GM18508 (cell line): ENCODE measurements at regions not wholly inside any gene's neighbourhood (a gene's known extent, or its start where the extent isn't known, plus 50 kb on each side); places are given as distances from the start of the nearest gene placed in this dataset.

ENCODE experiments used
- ATAC-seq: cut with Tn5 transposase; IDR thresholded peaks from one replicate; pipeline ENCODE4 v1.9.1; 2021; ENCODE audit warnings: moderate number of reproducible peaks; ENCODE audit not compliant: insufficient read depth, unreplicated experiment

DNA sequence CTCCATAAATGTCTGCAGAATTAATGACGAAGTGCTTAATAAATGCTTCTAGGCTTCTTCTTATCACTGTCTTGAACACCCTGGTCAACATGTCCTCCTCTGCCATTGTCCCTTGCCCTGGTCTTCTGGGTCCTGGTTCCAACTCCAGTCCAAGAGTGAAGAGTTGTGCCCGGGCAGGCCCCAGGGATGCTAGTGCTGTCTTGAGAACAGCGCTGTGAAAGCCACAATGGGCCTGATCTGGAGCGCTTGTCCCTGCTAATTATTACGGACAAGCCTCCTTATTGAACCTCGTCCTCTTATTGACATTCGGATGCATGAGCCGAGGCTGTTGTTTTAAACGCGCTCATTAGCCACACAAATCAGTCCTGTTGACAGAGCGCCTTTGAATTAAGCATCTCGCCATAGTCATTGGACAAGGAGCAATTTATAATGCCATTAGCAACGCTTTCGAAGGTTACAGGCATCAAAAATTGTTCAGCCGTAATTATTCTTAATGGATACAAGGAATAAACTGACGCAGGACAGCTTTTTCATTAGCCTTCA is 211.6 kb upstream of the POU3F1 start:
- no peak for ATAC-seq

GRCh38 chr1:38257374-38257773 is 210.8 kb upstream of the POU3F1 start:
- no peak for ATAC-seq

DNA sequence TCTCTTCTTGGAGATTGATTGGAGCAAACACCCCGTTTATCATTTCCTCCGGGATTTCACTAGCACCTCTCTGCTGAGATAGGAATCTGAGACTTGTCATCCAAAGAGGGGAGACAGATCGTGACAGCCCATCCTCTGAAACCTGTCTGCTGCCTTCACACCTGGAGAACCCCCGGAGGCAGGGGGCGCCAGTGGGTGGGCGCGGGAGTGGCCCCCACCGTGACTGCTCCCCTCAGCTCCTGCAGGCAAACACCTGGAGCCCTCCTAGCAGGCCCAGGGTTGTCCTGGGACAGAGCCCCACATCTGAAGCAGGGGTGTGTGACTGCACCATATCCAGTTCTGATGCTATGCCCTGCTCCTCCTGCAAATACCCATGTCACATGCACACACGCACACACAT is 209.5 kb upstream of the POU3F1 start:
- no peak for ATAC-seq

- ATAC-seq, result no peak
Observed at GRCh38 chr1:38253314-38253713, 206.7 kb upstream of the POU3F1 start.

DNA sequence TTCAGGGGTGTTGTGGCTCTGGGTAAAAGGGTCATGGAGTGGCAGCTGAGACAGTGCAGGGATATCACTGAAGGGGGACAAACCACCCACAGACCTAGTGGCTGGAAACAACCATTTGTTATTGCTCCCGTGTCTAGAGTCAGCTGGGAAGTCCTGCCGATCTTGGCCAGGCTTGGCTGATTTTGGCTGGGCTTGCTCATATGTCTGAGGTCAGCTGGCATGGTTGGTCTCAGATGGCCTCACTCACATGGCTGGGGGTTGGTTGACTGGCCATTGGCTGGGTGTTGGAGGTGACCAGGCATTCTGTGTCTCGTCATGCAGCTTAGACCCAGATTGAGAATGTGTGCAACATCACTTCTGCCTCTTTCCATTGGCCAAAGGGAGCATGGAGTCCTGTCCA is 203.8 kb upstream of the POU3F1 start:
- no peak for ATAC-seq

- ATAC-seq, result no peak
Observed at GRCh38 chr1:38249001-38249400, 202.4 kb upstream of the POU3F1 start.

DNA sequence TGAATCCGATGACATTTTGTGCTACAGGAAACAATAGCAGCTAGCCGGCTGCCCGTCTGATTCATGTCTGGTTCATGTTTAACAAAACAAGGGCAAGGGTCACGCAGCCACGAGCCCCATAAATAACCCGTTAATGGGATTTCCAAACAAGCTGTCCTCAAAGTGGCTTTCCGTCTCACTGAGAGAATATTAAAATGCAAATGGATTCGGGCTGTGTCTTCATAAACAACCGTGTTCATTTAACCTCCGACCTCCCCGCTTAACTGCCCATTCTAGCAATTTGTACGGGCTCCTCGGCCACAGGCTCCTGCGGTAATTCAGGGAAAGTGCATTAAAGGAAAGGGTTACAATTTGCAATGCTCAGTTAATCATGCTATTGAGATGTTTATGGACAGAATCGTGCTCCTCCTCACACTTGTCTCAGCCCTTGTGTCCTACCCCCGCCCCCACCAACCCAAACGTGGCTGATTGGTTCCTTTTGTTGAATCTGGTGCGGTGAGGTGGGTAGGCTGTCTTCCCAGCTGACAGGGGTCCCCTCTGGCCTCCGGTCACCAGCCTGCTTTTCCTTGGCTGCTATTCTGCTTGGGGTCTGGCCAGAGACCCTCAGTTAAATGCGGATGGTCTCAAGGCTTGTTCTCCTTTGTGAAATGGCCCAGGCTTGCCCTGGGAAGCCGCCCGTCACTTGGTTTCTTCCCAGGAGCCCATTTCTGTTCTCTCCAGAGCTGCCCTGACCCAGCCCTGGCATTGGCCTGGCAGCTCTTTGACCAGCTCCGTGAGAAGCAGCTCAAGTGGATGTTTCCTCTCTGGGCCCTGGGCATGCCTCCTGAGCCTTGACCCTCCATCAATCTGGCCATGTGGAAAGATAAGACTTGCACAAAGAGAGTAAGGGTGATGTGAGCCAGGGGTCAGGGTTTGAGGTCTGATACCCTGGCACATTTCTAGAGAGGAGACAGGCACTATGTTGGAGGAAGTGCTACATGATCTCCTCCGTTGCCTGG is 200.7 kb upstream of the POU3F1 start:
- ATAC-seq, result no peak

GRCh38 chr1:38244218-38244845 is 197.7 kb upstream of the POU3F1 start:
- no peak for ATAC-seq

DNA sequence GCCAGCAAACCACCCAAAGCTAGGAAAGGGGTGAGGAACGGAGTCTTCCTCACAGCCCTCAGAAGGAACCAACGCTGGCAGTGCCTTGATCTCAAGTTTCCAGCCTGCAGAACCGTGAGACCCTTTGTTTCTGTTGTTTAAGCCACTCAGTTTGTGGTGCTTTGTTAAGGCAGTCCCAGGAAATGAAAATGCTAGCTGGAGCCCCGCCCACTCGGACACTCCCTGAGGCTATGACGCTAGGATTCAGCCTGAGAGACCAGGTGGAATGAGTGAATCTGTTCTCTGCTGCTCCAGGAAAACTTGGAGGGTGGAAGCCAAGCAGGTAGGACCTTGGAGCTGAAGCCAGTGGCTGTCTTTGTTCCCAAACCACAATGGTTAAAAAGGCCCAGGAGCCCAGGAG is 196.5 kb upstream of the POU3F1 start:
- ATAC-seq, result no peak

DNA sequence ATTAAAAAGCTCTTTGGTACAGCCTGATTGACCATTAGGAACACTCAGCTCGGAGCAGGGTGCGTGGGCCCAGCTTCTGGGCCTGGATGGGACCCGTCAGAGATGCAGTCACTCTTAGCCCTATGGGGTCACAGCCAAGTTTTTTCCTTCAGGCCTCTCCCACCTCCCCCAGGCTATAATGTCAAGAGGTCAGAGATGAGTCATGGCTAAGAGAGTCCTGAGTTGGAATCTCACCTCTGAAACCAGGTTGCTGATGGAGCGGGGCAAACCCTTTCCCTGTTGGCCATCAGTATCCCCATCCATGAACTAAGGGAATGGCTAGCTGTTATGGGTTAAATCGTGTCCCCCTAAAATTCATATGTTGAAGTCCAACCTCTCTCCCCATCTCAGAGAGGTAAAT is 195.9 kb upstream of the POU3F1 start:
- ATAC-seq, result no peak

GRCh38 chr1:38241594-38242334 is 195.2 kb upstream of the POU3F1 start:
- ATAC-seq, result no peak

DNA sequence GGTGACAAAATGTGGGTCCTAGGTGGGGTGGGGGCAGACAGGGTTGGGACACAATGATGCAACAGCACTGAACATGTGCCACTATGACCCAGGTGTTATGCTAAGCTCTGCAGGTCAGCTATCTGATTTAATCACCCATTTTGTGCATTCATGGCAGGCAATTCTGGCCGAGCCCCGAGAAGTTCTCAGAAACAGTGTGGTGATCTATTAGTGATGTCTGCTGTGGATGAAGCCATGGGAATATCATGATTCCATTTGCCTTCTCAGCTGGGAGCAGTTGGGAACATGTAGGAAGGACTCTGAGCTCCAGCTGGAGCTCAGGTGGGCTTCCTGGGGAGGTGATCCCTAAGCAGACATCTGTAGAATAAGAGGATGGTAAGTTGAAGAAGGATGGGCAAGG is 194.0 kb upstream of the POU3F1 start:
- ATAC-seq, result no peak

DNA sequence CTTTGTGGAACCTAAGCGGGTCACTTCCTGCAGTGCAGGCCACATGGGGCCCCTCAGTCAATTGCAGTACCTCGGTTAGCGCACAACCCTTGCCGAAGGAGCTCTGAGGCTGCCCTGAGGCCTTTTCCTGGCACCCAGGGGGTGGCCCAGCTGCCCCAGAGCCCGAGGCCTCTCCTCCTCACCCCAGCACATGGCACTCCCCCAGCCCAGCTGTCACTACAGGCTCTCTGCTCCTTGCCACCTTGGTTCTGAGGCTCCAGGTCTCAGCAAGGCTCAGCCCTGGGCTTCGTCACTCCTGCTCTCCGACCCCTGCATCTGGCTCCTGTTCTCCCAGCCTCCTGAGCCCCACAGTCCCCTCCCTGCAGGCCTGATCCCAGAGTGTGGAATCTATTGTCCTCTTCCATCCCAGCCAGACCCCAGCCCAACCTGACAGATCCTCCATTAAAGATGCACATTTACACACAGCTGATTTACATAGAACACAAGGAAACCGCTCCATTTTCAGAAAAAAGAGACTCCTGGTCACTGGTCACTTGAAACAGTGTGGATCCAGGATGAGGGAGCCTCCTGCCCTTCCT is 192.8 kb upstream of the POU3F1 start:
- ATAC-seq, result no peak

- no peak for ATAC-seq
Observed at GRCh38 chr1:38238294-38238693, 191.7 kb upstream of the POU3F1 start.

DNA sequence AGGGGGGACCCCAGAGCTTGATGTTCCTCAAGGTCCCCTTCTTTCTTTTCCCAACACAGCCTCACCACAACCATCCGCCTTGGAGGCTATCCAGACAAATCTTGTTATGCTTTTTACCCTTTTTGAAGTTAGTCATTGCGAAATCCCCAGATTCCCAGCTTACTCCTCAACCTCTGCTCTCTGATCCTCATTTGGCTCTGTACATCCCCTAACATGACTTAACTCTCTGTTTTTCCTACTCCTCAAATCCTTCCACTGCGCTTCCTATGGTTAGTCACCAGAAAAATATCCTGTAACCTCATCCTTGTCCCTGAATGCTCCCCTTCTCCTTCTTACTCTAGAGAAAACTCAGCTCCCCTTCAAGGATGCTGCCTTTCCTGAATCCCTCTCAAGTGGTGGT is 189.1 kb upstream of the POU3F1 start:
- no peak for ATAC-seq

GRCh38 chr1:38231941-38232340 is 185.3 kb upstream of the POU3F1 start:
- no peak for ATAC-seq

GRCh38 chr1:38228718-38229117 is 182.1 kb upstream of the POU3F1 start:
- no peak for ATAC-seq

DNA sequence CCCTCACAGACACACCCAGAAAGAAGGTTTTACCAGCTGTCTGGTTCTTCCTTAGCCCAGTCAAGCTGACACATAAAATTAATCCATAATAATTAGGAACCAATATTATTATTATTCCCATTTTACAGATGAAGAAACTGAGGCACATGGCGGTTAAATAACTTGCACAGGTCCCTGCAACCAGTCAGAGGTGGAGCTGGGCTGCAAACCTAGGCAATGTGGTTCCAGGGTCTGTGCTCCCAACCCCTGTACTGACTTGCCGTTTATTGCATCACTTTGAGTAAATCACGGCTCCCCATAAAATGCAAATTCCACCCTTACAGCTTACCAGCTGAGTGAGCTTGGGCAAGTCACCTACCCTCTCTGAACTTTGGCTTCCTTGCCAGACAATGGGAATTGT is 179.2 kb upstream of the POU3F1 start:
- no peak for ATAC-seq

DNA sequence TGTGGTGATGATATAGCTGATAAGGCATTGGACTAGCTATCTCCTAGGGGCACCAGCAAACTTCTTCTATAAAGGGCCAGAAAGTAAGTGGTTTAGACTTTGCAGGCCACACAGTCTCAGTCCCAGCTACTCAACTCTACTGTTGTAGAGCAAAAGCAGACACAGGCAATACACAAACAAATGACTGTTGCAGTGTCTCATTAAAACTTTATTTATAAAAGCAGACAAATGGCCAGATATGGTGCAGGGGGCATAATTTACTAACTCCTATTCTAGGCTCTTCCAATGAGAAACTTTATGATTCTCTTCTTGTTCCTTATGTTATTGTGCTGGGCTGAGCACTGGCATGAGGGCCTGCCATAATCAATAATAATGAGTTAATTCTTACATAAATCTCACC is 176.8 kb upstream of the POU3F1 start:
- ATAC-seq, result no peak

DNA sequence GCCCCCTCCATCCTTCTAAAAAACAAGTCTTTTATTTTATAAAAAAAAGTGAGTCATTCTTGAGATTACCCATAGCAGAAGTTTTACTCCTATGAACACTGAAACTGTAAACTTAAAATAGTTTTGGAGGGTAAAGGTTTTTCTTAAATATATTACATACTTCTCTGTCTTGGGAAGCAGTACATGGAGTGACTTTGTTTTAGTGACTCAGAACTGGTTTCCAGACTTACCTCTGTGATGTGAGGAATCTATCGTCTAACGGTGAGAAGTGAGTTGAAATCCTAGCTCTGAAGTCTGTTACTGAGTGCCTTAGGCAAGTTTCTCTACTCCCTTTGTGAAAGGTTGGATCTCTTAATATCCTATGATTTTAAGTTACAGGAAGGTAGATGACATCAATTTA is 176.3 kb upstream of the POU3F1 start:
- ATAC-seq, result no peak
